HG02970 (cell line): ENCODE measurements at regions not wholly inside any gene's neighbourhood (a gene's known extent, or its start where the extent isn't known, plus 50 kb on each side); places are given as distances from the start of the nearest gene placed in this dataset.
A peak's percentile ranks its signal among the peaks of the same experiment; 100 is the strongest.
"Not testable (repeated sequence)": the region's sequence is repeated elsewhere in the genome, so short reads cannot be mapped to it uniquely, and the experiment has no call there.

Source experiments
- ATAC-seq: cut with Tn5 transposase; IDR thresholded peaks from one replicate; pipeline ENCODE4 v1.9.1; 2021; ENCODE audit warnings: mild to moderate bottlenecking, moderate library complexity, moderate number of reproducible peaks; ENCODE audit not compliant: unreplicated experiment, low FRiP score

DNA sequence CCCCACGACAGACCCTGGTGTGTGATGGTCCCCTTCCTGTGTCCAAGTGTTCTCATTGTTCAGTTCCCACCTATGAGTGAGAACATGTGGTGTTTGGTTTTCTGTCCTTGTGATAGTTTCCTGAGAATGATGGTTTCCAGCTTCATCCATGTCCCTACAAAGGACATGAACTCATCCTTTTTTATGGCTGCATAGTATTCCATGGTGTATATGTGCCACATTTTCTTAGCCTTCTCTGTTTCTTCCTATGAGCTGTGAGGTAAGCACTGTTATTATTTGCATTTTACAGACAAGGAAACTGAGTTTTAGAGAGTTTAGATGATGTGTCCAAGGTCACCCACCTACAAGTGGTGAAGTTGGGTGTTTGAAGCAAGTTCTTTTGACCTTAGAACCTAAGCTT is 51.1 kb upstream of the BNC1 start:
- ATAC-seq: not testable (repeated sequence)

DNA sequence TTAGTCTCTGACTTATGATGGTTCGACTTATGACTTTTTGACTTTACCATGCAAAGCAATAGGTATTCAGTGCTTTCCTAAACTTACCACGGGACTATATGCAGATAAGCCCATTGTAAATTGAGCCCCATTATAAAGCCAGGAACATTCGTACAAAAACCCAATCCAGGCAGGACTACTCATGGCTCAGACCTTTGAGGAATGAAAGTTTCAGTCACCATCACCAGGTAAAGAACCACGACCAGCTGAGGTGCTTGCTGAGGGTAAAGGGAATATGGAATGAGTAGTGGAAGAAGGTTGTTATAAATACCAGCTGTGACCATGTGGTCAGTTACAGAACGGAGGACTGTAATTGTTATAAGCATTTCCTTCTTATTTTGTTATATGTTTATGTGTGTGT is 54.9 kb upstream of the BNC1 start:
- ATAC-seq: no peak

DNA sequence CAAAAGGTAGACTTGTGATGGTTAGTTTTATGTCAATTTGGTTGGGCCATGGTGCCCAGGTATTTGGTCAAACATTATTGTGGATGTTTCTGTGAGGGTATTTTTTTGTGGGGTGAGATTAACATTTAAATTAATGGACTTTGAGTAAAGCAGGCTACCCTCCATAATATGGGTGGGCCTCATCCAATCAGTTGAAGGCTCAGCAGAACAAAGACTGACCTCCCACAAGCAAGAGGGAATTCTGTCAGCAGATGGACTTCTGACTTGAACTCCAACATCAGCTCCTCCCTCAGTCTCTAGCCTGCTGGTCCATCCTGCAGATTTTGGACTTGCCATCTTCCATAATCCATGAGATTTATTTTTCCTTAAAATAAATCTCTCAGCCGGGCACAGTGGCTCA is 55.6 kb upstream of the BNC1 start:
- no peak for ATAC-seq

DNA sequence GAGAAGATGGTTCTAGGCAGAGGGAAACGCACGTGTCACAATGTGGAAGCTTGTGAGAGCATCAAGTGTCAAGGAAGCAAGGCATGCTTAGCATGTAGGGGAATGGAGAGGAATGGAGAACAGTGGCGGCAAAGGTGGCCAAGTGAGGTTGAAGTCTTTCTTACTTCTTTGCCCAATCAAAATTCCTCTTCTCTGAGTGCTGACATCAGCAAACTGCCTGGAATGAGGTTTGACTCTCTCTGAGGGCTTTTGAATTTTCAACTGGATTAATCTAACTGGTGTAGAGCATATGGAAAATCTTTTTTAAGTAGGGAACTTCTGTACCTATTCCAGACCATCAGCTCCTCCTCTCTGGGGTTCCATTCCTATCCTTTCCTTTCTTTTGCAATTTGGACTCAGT is 61.9 kb upstream of the BNC1 start:
- ATAC-seq: no peak

DNA sequence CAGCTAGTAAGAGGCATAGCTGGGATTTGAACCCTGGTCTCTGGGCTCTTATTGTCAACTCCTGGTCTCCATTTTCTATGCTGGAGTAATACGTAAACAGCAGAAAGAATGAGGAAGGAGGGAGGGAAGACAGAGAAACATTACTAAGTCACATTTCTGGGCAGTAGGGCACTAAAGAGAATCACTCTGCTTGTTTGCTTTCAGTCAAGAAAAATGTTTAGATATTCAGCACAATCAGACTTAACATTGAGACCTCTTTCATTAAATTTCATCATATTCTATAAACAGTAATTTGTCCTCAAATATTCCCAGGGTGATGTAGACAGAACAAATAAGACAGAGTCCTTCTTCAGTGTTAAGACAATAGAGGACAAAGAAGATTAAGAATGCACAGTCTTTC is 67.7 kb upstream of the BNC1 start:
- ATAC-seq: no peak

DNA sequence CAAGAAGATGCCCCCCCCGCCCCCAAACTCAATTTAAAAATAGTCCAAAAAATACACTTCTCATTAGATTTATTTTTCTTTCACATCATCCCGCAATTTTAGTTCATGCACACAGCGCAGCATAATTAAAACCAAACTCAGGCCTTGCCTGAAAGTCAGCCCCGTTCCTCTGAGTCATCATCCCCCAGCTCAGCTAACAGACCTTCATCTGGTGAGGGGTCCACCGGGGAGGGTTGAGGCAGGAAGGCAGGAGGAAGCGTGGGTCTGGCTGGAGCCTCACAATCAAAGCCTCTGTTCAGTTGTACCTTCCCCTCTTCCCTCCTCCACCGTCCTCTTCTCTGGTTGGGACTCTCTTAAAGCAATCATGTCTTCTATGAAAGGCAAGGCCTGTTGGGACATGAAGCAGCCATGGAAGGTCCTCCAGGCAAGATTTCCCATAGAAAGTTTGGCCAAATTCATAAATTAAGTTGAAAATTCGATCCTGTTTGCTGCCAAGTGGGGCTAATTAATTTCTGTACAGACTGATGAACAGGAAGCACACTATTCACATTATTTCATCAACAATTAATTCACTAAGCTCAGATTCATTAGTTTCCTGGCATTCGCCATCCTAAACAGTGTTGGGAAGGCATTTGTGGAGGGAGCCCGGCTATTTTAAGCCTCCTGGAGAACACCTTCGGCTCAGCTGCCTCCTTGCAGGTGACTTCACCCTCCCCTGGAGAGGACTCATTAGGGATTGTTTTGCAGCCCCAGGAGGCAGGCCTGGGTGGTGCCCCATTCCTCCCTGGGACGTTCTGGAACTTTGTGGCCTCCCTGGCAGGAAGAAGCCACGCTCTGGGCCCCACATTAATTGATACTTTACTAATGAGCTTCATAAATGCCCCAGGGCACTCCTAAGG is 72.3 kb upstream of the BNC1 start:
- ATAC-seq: no peak

DNA sequence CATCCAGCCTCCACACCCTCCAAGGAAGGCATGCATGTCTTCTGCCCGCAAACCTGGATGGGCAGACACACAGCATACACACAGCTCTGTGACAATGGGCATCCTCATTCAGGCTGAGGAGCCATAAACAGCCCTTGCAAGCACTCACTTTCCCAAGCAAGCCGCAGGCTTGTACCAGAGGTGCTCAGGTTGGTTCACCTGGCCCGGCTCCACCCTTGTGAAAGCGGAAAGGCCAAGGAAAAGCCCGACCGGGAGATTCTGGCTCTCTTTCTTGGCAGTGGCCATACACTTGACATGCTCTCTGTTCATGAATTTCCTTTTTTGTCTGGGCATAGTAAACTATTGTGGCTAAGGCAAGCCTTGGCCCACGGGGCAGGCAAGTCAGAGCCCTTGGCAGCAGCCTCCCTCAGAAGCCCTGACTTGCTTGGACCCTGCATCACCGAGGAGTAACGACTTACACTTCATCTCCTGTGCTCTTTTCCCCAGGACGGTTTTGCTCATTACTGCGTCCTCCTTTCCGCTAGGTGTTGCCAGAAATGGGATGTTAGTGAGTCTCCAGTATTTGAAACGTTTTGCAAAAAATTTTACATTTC is 74.6 kb upstream of the BNC1 start:
- ATAC-seq: no peak

DNA sequence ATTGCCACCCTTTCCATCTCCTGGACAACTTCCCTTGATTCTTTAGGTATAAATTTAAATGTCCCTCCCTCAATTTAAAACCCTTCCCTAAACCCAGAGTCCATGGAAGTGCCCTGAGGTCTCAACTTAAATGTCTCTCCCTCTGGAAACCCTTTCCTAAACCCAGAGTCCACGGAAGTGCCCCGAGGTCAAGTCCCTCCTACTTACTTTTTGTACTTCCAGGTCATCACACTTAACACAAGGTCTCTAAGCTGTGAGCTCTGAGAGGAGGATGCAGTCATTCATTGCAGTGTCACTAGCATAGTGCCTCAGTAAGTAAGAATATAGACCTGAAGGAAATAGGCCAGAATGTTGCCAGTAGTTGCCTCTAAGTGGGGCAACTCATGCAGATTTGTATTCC is 78.2 kb upstream of the BNC1 start:
- no peak for ATAC-seq

DNA sequence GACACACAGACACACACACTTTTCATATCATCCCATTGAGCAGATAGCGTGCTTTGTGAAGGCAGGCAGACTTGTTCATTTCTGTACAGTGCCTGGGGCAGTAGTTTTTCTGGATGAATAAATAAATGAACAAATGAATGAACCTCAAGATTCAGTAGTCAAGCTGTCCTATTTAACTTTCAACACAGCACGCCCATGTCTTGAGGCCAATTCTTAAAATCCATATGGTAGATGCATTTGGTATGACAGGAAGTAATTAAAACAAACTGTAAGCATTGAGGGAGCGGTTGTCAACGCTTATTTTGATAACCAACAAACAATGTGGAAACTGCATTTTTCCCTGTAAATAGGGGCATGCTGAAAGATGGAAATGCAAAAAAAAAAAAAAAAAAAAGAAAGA is 80.0 kb upstream of the BNC1 start:
- ATAC-seq: no peak

DNA sequence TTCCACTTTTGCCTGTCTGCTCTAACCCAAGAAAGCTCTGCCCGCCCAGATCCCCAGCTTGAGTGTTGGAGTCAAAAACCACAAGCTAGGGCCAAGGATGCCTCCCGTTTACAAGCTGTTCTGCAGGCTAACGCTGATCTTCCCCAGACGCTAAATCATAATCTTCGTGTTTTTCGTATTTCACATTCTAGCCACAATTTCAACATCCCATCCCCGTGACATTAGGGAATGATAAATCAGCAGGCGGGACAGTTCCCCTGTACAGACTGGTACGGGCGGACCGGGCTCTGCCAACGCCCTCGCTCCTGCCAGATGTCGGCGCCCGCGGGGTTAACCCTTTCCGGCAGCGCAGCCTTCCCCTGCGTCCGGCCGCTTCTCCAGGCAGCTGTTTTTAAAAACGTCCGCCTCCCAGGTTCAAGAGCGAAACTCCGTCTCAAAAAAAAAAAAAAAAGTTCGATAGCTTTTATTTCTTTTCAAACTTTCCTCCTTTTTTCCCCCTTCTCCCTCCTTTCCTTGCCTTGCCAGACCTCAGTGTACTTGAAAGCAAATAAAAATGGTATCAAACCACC is 81.0 kb upstream of the BNC1 start:
- no peak for ATAC-seq

DNA sequence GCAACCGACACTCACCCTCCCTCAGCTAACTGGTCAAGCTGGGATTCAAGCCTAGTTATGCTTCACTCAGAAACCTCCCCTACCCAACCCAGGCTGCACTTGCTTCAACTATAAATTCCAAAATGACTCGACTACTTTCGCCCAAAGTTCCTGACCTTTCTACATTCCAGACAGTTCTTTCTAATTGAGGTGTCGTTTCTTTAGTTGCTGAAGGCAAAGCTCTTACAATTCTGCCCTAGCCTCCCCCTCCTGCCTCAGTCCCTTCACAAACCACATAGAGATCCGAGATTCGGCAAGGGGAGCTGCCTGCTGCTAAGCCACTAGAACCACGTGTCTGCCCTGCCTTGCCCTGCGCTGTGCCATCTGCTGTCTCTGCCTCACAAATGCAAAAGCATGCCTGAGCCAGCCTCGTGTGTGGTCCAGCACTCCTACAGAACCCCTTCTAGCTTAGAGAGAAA is 74.7 kb upstream of the SH3GL3 start:
- ATAC-seq: no peak

DNA sequence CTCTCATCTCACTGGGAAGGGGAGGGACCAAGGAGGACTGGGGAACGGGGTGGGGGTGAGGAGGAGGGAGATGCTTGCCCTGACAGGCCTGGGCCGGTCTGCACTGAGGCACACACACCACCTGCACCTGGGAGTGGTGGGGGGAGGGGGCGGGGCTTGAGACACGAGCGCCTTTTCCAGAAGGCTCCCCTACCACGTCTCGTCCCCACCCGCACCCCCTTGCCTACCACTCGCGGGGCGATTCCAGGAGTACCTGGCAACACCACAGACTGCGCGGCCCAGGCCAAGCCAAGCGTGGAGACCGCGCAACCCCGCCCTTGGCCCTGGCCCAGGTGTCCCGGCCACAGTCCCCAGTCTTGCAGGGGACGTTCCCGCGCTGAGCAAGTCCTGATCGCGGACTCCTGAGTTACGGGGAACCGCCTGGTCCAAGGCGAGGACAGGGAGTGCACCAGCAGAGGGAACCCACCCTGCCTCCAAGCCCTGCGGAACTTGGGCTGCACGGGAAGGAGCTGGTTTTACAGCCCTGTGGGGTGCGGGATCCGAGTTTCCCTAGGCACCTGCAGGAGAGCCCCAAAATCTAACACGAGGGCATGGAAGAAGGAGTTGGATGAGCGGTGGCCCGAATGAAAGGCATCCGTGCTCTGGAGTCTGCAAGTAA is 68.1 kb upstream of the SH3GL3 start:
- no peak for ATAC-seq

DNA sequence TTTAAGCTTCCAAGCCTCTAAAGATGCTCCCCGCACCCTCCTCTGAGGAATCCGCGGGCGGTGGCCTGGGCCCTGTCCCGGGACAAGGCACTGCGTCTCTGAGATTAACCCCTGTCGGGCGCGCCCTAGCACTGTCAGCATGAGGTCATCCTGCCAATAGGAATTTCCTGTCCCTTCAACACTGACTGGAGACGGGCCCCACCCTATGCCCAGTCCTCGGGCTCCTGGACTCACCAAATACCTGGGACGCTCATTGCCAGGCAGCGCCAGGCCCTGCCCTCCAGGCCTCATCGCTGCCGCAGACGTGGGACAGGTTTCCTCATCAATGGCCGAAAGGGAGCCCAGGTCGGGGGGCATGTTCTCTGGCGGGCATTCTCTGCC is 67.6 kb upstream of the SH3GL3 start:
- ATAC-seq: no peak

DNA sequence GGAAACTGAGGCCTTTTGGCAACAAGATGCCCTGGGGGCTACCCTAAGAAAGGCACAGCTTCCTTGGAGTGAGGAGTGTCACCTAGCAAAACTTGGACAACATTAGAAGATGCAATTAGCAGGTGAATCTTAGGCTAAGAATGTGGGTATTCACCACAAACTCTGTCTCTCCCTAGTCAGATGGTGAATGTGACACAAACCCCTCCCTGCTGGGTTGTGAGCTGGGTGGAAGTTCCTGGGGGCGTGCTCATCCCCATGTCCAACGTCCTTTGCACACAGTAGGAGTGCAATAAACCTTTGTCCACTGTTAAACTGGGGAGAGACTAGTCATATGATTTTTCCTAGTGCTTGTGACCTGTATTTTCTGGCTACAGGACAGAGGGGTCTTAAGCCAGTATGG is 67.1 kb upstream of the SH3GL3 start:
- ATAC-seq: no peak

DNA sequence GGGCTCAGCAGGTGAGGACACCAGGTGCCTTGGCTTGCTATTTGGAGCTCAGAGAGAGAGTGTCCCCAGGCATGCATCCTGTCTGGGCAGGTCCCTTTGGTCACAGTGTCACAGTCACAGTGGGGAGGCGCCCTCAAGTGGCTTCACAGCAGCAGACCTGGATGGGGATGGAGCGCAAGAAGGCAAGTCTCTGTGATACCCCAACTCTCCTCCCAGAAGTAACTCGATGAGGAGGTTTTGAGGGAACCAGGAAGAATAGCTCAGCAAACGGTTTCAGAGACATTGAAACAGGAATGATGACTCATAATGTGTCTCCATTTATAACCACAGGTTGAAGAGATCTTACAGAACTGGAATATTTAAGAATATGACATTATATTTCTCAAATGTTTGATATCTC is 66.5 kb upstream of the SH3GL3 start:
- peak; percentile 77 for ATAC-seq

DNA sequence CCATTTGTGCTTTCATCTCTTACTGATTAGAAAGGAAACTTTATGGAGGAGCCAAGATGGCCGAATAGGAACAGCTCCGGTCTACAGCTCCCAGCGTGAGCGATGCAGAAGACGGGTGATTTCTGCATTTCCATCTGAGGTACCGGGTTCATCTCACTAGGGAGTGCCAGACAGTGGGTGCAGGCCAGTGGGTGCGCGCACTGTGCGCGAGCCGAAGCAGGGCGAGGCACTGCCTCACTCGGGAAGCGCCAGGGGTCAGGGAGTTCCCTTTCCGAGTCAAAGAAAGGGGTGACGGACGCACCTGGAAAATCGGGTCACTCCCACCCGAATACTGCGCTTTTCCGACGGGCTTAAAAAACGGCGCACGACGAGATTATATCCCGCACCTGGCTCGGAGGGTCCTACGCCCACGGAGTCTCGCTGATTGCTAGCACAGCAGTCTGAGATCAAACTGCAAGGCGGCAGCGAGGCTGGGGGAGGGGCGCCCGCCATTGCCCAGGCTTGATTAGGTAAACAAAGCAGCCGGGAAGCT is 63.5 kb upstream of the SH3GL3 start:
- not testable (repeated sequence) for ATAC-seq

DNA sequence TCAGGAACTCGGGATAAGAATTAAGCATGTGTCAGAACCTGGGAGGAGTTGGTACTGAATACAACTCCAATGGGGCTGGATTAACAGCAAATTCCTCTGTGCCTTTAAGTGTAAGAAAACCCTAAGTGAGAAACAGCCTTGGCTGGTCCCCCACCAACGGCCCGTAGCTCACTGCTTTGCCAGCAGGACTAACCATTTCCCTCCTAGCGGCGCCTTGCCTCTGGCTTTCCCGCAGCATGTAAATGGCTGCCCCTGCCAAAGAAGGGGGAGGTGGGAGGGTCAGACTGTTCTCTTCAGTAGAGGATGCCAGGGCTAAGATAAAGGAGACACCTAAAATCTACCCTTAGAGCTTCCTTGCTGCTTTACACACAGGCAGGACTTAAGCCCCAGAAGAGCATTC is 51.0 kb upstream of the SH3GL3 start:
- ATAC-seq: no peak
